ENCODE measurements at regions not wholly inside any gene's neighbourhood (a gene's known extent, or its start where the extent isn't known, plus 50 kb on each side); places are given as distances from the start of the nearest gene placed in this dataset.

DNA sequence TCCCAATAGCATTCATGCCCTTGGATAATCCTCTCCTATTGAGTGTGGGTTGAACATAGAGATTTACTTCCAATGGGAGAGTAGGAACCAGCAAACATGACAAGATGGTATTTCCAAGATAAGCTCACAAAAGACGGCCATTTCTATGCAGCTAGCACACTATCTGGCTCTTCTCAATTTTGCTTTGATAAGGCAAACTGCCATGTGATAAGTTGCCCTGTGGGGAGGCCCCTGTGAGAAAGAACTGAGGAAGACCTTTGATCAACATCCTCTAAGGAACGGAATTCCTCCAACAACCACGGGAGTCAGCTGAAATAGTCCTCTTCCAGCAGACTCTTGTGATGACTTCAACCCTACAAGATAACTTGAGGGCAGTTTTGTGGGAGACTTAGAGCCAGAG, 211.9 kb upstream of the TRPM3 start:
- TF ChIP-seq, protein P1, sequence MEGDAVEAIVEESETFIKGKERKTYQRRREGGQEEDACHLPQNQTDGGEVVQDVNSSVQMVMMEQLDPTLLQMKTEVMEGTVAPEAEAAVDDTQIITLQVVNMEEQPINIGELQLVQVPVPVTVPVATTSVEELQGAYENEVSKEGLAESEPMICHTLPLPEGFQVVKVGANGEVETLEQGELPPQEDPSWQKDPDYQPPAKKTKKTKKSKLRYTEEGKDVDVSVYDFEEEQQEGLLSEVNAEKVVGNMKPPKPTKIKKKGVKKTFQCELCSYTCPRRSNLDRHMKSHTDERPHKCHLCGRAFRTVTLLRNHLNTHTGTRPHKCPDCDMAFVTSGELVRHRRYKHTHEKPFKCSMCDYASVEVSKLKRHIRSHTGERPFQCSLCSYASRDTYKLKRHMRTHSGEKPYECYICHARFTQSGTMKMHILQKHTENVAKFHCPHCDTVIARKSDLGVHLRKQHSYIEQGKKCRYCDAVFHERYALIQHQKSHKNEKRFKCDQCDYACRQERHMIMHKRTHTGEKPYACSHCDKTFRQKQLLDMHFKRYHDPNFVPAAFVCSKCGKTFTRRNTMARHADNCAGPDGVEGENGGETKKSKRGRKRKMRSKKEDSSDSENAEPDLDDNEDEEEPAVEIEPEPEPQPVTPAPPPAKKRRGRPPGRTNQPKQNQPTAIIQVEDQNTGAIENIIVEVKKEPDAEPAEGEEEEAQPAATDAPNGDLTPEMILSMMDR (IDR thresholded peaks at IDR 0.05) = no peak
- TF ChIP-seq EZH2phosphoT487 (IDR thresholded peaks at IDR 0.05) = no peak
- no peak for TF ChIP-seq EZH2 (IDR thresholded peaks at IDR 0.05)
